SU-DHL-6 (cell line): ENCODE measurements at regions not wholly inside any gene's neighbourhood (a gene's known extent, or its start where the extent isn't known, plus 50 kb on each side); places are given as distances from the start of the nearest gene placed in this dataset.

ENCODE experiments used
- EZH2phosphoT487 ChIP-seq: fragments of 200-600 bp; sonication (generic), shearing (Covaris generic); conservative IDR thresholded peaks from 2 replicates; pipeline ENCODE4 v1.6.1; 2018; ENCODE audit warnings: mild to moderate bottlenecking, antibody characterized with exemption, low read length, moderate library complexity, mixed read lengths
- TF ChIP-seq, protein P1 (sequence below): fragments of 200-600 bp; sonication (generic); IDR thresholded peaks from one replicate; pipeline ENCODE4 v1.5.1; 2017; ENCODE audit warnings: antibody characterized with exemption, mild to moderate bottlenecking, low read length, moderate library complexity; ENCODE audit not compliant: insufficient read depth, poor library complexity, severe bottlenecking

DNA sequence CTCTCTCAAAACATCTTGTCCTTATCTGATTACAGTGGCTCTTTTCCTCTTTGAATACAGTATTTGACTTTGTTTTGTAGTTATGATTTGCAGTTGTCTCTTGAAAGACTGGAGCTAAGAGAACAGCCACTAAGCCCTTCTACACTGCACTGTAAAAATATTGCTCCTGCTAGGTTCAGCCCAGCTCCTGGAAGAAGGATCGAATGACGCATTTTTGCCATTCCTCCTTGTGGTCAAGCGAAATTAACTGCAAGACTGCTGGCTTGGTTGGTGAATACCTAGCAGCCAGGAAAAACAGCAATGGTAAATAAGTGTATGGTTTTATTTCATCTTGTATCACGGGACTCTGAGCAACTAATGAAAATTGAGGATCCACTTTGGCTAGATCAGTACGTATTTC lies 407.8 kb upstream of the CDH2 start:
- TF ChIP-seq, protein P1, sequence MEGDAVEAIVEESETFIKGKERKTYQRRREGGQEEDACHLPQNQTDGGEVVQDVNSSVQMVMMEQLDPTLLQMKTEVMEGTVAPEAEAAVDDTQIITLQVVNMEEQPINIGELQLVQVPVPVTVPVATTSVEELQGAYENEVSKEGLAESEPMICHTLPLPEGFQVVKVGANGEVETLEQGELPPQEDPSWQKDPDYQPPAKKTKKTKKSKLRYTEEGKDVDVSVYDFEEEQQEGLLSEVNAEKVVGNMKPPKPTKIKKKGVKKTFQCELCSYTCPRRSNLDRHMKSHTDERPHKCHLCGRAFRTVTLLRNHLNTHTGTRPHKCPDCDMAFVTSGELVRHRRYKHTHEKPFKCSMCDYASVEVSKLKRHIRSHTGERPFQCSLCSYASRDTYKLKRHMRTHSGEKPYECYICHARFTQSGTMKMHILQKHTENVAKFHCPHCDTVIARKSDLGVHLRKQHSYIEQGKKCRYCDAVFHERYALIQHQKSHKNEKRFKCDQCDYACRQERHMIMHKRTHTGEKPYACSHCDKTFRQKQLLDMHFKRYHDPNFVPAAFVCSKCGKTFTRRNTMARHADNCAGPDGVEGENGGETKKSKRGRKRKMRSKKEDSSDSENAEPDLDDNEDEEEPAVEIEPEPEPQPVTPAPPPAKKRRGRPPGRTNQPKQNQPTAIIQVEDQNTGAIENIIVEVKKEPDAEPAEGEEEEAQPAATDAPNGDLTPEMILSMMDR = no peak
- TF ChIP-seq EZH2phosphoT487 = no peak
